IMR-90 (cell line): ENCODE measurements at regions not wholly inside any gene's neighbourhood (a gene's known extent, or its start where the extent isn't known, plus 50 kb on each side); places are given as distances from the start of the nearest gene placed in this dataset.

ENCODE experiments used
- CTCF ChIP-seq: conservative IDR thresholded peaks from 2 replicates; pipeline ENCODE4 v1.5.1; 2012; ENCODE audit warnings: mild to moderate bottlenecking, low read depth, low read length, improper control_type of control experiment
- NFE2L2 ChIP-seq: fragments of 150-350 bp; IDR thresholded peaks from 2 replicates; pipeline ENCODE4 v1.6.1; 2016; ENCODE audit warnings: low read depth, mild to moderate bottlenecking, low read length
- POLR2A ChIP-seq: IDR thresholded peaks from 2 replicates; pipeline ENCODE4 v1.6.1; 2012; ENCODE audit warnings: mild to moderate bottlenecking, low read depth, low read length
- RCOR1 ChIP-seq: IDR thresholded peaks from 2 replicates; pipeline ENCODE4 v1.6.1; 2012; ENCODE audit warnings: mild to moderate bottlenecking, low read length, improper control_type of control experiment; ENCODE audit not compliant: insufficient replicate concordance
- USF2 ChIP-seq: fragments of 150-350 bp; IDR thresholded peaks from 2 replicates; pipeline ENCODE4 v1.6.1; 2017; ENCODE audit warnings: mild to moderate bottlenecking, antibody characterized with exemption, low read length, low read depth

GRCh38 chr3:159879146-159879545 is 109.5 kb upstream of the IL12A start:
- TF ChIP-seq RCOR1 (no peak), CTCF (no peak), NFE2L2 (no peak), POLR2A (no peak), USF2 (no peak)
